Limb (tissue), 2 donors: ENCODE measurements at regions not wholly inside any gene's neighbourhood (a gene's known extent, or its start where the extent isn't known, plus 50 kb on each side); places are given as distances from the start of the nearest gene placed in this dataset.

Experiments used
- DNase-seq, 2 donors: peaks; one replicate each; pipeline ENCODE4 v3.0.0-alpha.2; 2016; ENCODE audit errors: extremely low spot score in 2 of 2

GRCh38 chr6:101294676-101295075 is 98.8 kb upstream of the GRIK2 start:
- DNase-seq = no peak

- DNase-seq = peak in 1 of 2 donors; percentile 72
Measured at GRCh38 chr6:101296169-101296960, 97.1 kb upstream of the GRIK2 start.

GRCh38 chr6:101302593-101302992 is 90.9 kb upstream of the GRIK2 start:
- DNase-seq = no peak

- DNase-seq = no peak
Measured at GRCh38 chr6:101303495-101303894, 90.0 kb upstream of the GRIK2 start.

GRCh38 chr6:101312652-101313051 is 80.9 kb upstream of the GRIK2 start:
- DNase-seq = no peak

GRCh38 chr6:101322921-101323320 is 70.6 kb upstream of the GRIK2 start:
- DNase-seq = no peak

GRCh38 chr6:101326411-101326810 is 67.1 kb upstream of the GRIK2 start:
- DNase-seq = no peak

GRCh38 chr6:101341926-101342325 is 51.6 kb upstream of the GRIK2 start:
- DNase-seq = no peak
